ENCODE measurements at regions not wholly inside any gene's neighbourhood (a gene's known extent, or its start where the extent isn't known, plus 50 kb on each side); places are given as distances from the start of the nearest gene placed in this dataset.

GRCh38 chr20:50415021-50415515 is 95.1 kb upstream of the PTPN1 start:
- Histone ChIP-seq H3K9ac (ENCODE audit: low read length) (no peak overlapping the region), H3K4me2 (ENCODE audit: low read length) (no peak overlapping the region), H3K27ac (ENCODE audit: low read length) (no peak overlapping the region), H3K36me3 (replicated peaks; ENCODE audit: low read depth, low read length) (no peaks in the 10 kb centered on the region), H3K4me1 (ENCODE audit: low read length) (no peaks in the 10 kb centered on the region), H2AFZ (ENCODE audit: low read depth, low read length) (no peak overlapping the region), H3K79me2 (ENCODE audit: low read length) (no peaks in the 10 kb centered on the region), H3K27me3 (ENCODE audit: low read depth, low read length) (peaks cover 46% of the 10 kb centered on the region), H4K20me1 (ENCODE audit: insufficient read depth, low read length) (no peaks in the 10 kb centered on the region), H3K9me3 (ENCODE audit: insufficient read depth, low read length) (no peaks in the 10 kb centered on the region), H3K4me3 (ENCODE audit: low read length) (no peak overlapping the region)
- TF ChIP-seq EZH2phosphoT487 (IDR thresholded peaks at IDR 0.05; ENCODE audit: low read depth): no peak
- TF ChIP-seq CTCF (IDR thresholded peaks at IDR 0.05; ENCODE audit: low read depth, low read length): no peak

DNA sequence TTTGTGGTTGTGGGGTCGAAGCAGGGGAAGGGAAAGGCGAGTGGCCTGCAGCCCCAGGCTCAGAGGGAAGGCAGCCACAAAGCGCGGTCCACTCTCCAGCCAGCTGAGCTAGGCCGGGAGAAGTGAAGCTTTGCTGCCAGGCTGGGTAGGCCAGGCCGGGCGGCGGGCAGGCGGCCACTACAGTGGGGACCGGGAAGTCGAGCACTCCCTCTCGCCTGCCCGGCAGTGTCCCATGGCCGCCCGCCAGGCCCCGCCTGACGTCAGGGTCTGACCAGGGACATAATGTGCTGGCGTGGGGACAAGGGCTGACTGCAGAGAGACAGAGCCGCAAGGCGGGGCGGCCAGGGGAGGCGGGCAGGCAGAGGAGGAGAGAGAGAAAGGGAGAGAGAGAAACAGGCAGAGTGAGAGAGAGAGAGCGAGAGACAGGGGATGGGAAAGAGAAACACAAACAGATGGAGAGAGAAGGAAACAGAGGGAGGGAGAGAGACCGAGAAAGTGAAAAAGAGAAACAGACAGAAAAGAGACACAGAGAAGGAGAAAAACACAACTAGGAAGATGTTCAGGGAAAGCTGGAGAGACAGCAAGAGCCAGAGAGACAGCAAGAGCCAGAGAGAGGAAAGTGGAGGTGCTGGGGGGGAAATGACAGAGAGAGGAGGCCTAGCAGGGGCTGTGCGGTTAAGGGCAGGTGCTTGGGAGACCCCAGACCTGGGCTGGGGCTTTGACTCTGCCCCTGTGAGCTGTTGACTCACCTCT is 94.5 kb upstream of the PTPN1 start:
- peaks cover 43% of the 10 kb centered on the region for H3K27me3 ChIP-seq (ENCODE audit: low read depth, low read length)
- H2AFZ ChIP-seq (ENCODE audit: low read depth, low read length): no peak overlapping the region
- no peaks in the 10 kb centered on the region for H3K36me3 ChIP-seq (replicated peaks; ENCODE audit: low read depth, low read length)
- H3K4me1 ChIP-seq (ENCODE audit: low read length): no peaks in the 10 kb centered on the region
- no peak overlapping the region for H3K4me3 ChIP-seq (ENCODE audit: low read length)
- H3K9me3 ChIP-seq (ENCODE audit: insufficient read depth, low read length): no peaks in the 10 kb centered on the region
- no peak overlapping the region for H3K9ac ChIP-seq (ENCODE audit: low read length)
- TF ChIP-seq CTCF (IDR thresholded peaks at IDR 0.05; ENCODE audit: low read depth, low read length): no peak
- no peak for TF ChIP-seq EZH2phosphoT487 (IDR thresholded peaks at IDR 0.05; ENCODE audit: low read depth)
- no peak overlapping the region for H3K27ac ChIP-seq (ENCODE audit: low read length)
- H4K20me1 ChIP-seq (ENCODE audit: insufficient read depth, low read length): no peaks in the 10 kb centered on the region
- no peak overlapping the region for H3K4me2 ChIP-seq (ENCODE audit: low read length)
- no peaks in the 10 kb centered on the region for H3K79me2 ChIP-seq (ENCODE audit: low read length)

- no peak overlapping the region for H2AFZ ChIP-seq (ENCODE audit: low read depth, low read length)
- no peaks in the 10 kb centered on the region for H4K20me1 ChIP-seq (ENCODE audit: insufficient read depth, low read length)
- no peak overlapping the region for H3K27ac ChIP-seq (ENCODE audit: low read length)
- H3K27me3 ChIP-seq (ENCODE audit: low read depth, low read length): peaks cover 39% of the 10 kb centered on the region
- TF ChIP-seq EZH2phosphoT487 (IDR thresholded peaks at IDR 0.05; ENCODE audit: low read depth): no peak
- no peaks in the 10 kb centered on the region for H3K79me2 ChIP-seq (ENCODE audit: low read length)
- peaks cover under 1% of the 10 kb centered on the region for H3K36me3 ChIP-seq (replicated peaks; ENCODE audit: low read depth, low read length)
- H3K4me1 ChIP-seq (ENCODE audit: low read length): no peaks in the 10 kb centered on the region
- no peak overlapping the region for H3K4me2 ChIP-seq (ENCODE audit: low read length)
- H3K9me3 ChIP-seq (ENCODE audit: insufficient read depth, low read length): 0 out of 2 replicates have a peak, but pooled peaks cover under 1% of the 10 kb centered on the region
- no peak overlapping the region for H3K9ac ChIP-seq (ENCODE audit: low read length)
- no peak overlapping the region for H3K4me3 ChIP-seq (ENCODE audit: low read length)
Measured at GRCh38 chr20:50416269-50417022, 93.7 kb upstream of the PTPN1 start.

GRCh38 chr20:50417023-50417329 is 93.2 kb upstream of the PTPN1 start:
- Histone ChIP-seq H3K4me1 (ENCODE audit: low read length) (no peaks in the 10 kb centered on the region), H3K27me3 (ENCODE audit: low read depth, low read length) (peaks cover 39% of the 10 kb centered on the region), H2AFZ (ENCODE audit: low read depth, low read length) (no peak overlapping the region), H3K27ac (ENCODE audit: low read length) (no peak overlapping the region), H3K36me3 (replicated peaks; ENCODE audit: low read depth, low read length) (peaks cover 6% of the 10 kb centered on the region), H3K4me3 (ENCODE audit: low read length) (no peak overlapping the region), H3K79me2 (ENCODE audit: low read length) (no peaks in the 10 kb centered on the region), H3K4me2 (ENCODE audit: low read length) (no peak overlapping the region), H3K9ac (ENCODE audit: low read length) (no peak overlapping the region), H4K20me1 (ENCODE audit: insufficient read depth, low read length) (no peaks in the 10 kb centered on the region), H3K9me3 (ENCODE audit: insufficient read depth, low read length) (peaks cover 6% of the 10 kb centered on the region; the same call in 1 of the 2 replicates)
- TF ChIP-seq EZH2phosphoT487 (IDR thresholded peaks at IDR 0.05; ENCODE audit: low read depth): no peak
- TF ChIP-seq CTCF (IDR thresholded peaks at IDR 0.05; ENCODE audit: low read depth, low read length): no peak
